ENCODE measurements at regions not wholly inside any gene's neighbourhood (a gene's known extent, or its start where the extent isn't known, plus 50 kb on each side); places are given as distances from the start of the nearest gene placed in this dataset.

GRCh38 chr18:68498636-68499035 lies 216.3 kb downstream of the TMX3 start:
- no peak for TF ChIP-seq CTCF (IDR thresholded peaks at IDR 0.05)
- TF ChIP-seq POLR2A (IDR thresholded peaks at IDR 0.05): no peak

All from ovary (tissue), 3 donors.